IMR-90 (cell line): ENCODE measurements at regions not wholly inside any gene's neighbourhood (a gene's known extent, or its start where the extent isn't known, plus 50 kb on each side); places are given as distances from the start of the nearest gene placed in this dataset.

ENCODE experiments used
- ATAC-seq: fragments of 200-7000 bp; cut with Tn5 transposase; 2 replicates; pipeline ENCODE4 v1.9.1; 2020; ENCODE audit warnings: low read depth, mild to moderate bottlenecking, moderate library complexity
- BruUV-seq: library from RNA; stranded (reverse); fragments of 400-500 nt; replicated peaks from 2 replicates; lab custom pipeline; 2021; lab: Mats Ljungman, UMichigan
- CTCF ChIA-PET: fragments of 300-600 bp; formaldehyde crosslinking; extraction: SDS; loops from one replicate; lab custom pipeline; 2021; ENCODE audit warnings: antibody characterized with exemption; lab: Yijun Ruan, JAX
- POLR2A ChIA-PET: fragments of 300-600 bp; sonication (Branson Sonifier 250); formaldehyde crosslinking; loops from one replicate; lab custom pipeline; 2022; ENCODE audit warnings: antibody characterized with exemption; ENCODE audit not compliant: unreplicated experiment; lab: Charles Lee
- DNase-seq: peaks from one replicate; pipeline ENCODE4 v3.0.0; 2013
- H2AFZ ChIP-seq: replicated peaks from 2 replicates; pipeline ENCODE3; 2013; ENCODE audit warnings: low read length, mild to moderate bottlenecking; ENCODE audit not compliant: poor library complexity
- H2AK5ac ChIP-seq: 2 replicates; pipeline ENCODE4 v1.6.1; 2013; ENCODE audit warnings: low read depth, low read length, inconsistent platforms
- H2AK9ac ChIP-seq: replicated peaks from 2 replicates; pipeline ENCODE3; 2013; ENCODE audit warnings: mild to moderate bottlenecking, low read depth, low read length, moderate library complexity; ENCODE audit not compliant: poor library complexity
- H2BK120ac ChIP-seq: 2 replicates; pipeline ENCODE4 v1.6.1; 2013; ENCODE audit warnings: low read depth, low read length, inconsistent platforms
- H2BK15ac ChIP-seq: 3 replicates; pipeline ENCODE4 v1.6.1; 2013; ENCODE audit warnings: low read depth, low read length, inconsistent platforms
- H2BK20ac ChIP-seq: 2 replicates; pipeline ENCODE4 v1.6.1; 2013; ENCODE audit warnings: low read depth, mild to moderate bottlenecking, inconsistent platforms, low read length, moderate library complexity
- H2BK5ac ChIP-seq: 2 replicates; pipeline ENCODE4 v1.6.1; 2013; ENCODE audit warnings: mild to moderate bottlenecking, low read depth, low read length, inconsistent platforms; ENCODE audit not compliant: poor library complexity, severe bottlenecking
- H3K14ac ChIP-seq: replicated peaks from 2 replicates; pipeline ENCODE4 v1.6.1; 2013; ENCODE audit warnings: low read depth, low read length, inconsistent platforms
- H3K18ac ChIP-seq: 2 replicates; pipeline ENCODE4 v1.6.1; 2013; ENCODE audit warnings: low read depth, low read length, control low read depth
- H3K23ac ChIP-seq: 2 replicates; pipeline ENCODE4 v1.6.1; 2013; ENCODE audit warnings: low read depth, low read length, inconsistent platforms
- H3K27ac ChIP-seq: 2 replicates; pipeline ENCODE4 v1.5.1; 2013; ENCODE audit warnings: mild to moderate bottlenecking, control low read depth, low read length; ENCODE audit not compliant: insufficient read depth
- H3K27me3 ChIP-seq: 2 replicates; pipeline ENCODE4 v1.6.1; 2013; ENCODE audit warnings: low read length; ENCODE audit not compliant: control insufficient read depth, insufficient read depth
- H3K36me3 ChIP-seq: 2 replicates; pipeline ENCODE4 v1.6.1; 2013; ENCODE audit warnings: low read length, mixed read lengths; ENCODE audit not compliant: control insufficient read depth, insufficient read depth
- H3K4ac ChIP-seq: 2 replicates; pipeline ENCODE4 v1.6.1; 2013; ENCODE audit warnings: low read depth, low read length, inconsistent platforms
- H3K4me1 ChIP-seq: 2 replicates; pipeline ENCODE4 v1.6.1; 2013; ENCODE audit warnings: low read length, mixed read lengths; ENCODE audit not compliant: control insufficient read depth, insufficient read depth
- H3K4me2 ChIP-seq: 2 replicates; pipeline ENCODE4 v1.6.1; 2013; ENCODE audit warnings: low read depth, mild to moderate bottlenecking, control low read depth, low read length, moderate library complexity
- H3K4me3 ChIP-seq: 2 replicates; pipeline ENCODE4 v1.5.1; 2013; ENCODE audit warnings: low read depth, mild to moderate bottlenecking, control low read depth, low read length, moderate library complexity; ENCODE audit not compliant: insufficient read depth
- H3K56ac ChIP-seq: 2 replicates; pipeline ENCODE4 v1.6.1; 2013; ENCODE audit warnings: low read length, inconsistent platforms; ENCODE audit not compliant: insufficient read depth; ENCODE audit errors: extremely low read depth
- H3K79me1 ChIP-seq, 2 experiments: 2 replicates each; pipeline ENCODE4 v1.6.1; 2013; ENCODE audit warnings: low read length in 2 of 2, inconsistent platforms in 1 of 2, low read depth in 1 of 2
- H3K9ac ChIP-seq: 2 replicates; pipeline ENCODE4 v1.6.1; 2013; ENCODE audit warnings: low read depth, low read length, control low read depth
- H3K9me1 ChIP-seq: 2 replicates; pipeline ENCODE4 v1.6.1; 2013; ENCODE audit warnings: low read length, inconsistent platforms; ENCODE audit not compliant: insufficient read depth
- H3K9me3 ChIP-seq: 2 replicates; pipeline ENCODE4 v1.6.1; 2013; ENCODE audit warnings: low read length; ENCODE audit not compliant: control insufficient read depth, insufficient read depth
- H4K20me1 ChIP-seq: 2 replicates; pipeline ENCODE4 v1.6.1; 2013; ENCODE audit warnings: low read length, inconsistent platforms; ENCODE audit not compliant: insufficient read depth
- H4K5ac ChIP-seq: 2 replicates; pipeline ENCODE4 v1.6.1; 2013; ENCODE audit warnings: mild to moderate bottlenecking, low read depth, low read length, control low read depth
- H4K8ac ChIP-seq, 2 experiments: 2 replicates each; pipeline ENCODE4 v1.6.1; 2013; ENCODE audit warnings: low read depth in 2 of 2, low read length in 2 of 2, control low read depth in 1 of 2, inconsistent platforms in 1 of 2
- H4K91ac ChIP-seq: 2 replicates; pipeline ENCODE4 v1.6.1; 2013; ENCODE audit warnings: low read depth, low read length, inconsistent platforms; ENCODE audit not compliant: insufficient read depth
- FOS ChIP-seq: fragments of 150-350 bp; IDR thresholded peaks from 2 replicates; pipeline ENCODE4 v1.6.1; 2016; ENCODE audit warnings: low read depth, low read length
- MAZ ChIP-seq: IDR thresholded peaks from 2 replicates; pipeline ENCODE4 v1.6.1; 2012; ENCODE audit warnings: low read depth, mild to moderate bottlenecking, low read length, improper control_type of control experiment, moderate library complexity, borderline replicate concordance
- NFE2L2 ChIP-seq: fragments of 150-350 bp; IDR thresholded peaks from 2 replicates; pipeline ENCODE4 v1.6.1; 2016; ENCODE audit warnings: low read depth, mild to moderate bottlenecking, low read length
- RAD21 ChIP-seq: IDR thresholded peaks from 2 replicates; pipeline ENCODE4 v1.6.1; 2012; ENCODE audit warnings: low read length, improper control_type of control experiment
- SMC3 ChIP-seq: fragments of 150-350 bp; IDR thresholded peaks from 2 replicates; pipeline ENCODE4 v1.6.1; 2016; ENCODE audit warnings: low read depth, mild to moderate bottlenecking, antibody characterized with exemption, low read length, moderate library complexity
- WGBS, 2 experiments: methylation state at CpG; one replicate each; pipeline versions ENCODE4 v1.1.5 to v1.1.7; 2013; ENCODE audit warnings: missing lambda C conversion rate in 2 of 2; ENCODE audit not compliant: insufficient read length in 1 of 2; ENCODE audit errors: extremely low coverage in 2 of 2; 5-methylcytosine and 5-hydroxymethylcytosine counted together
- dilution Hi-C: fragments of 300-500 bp; cut with HindIII; formaldehyde crosslinking; loops from one replicate; pipeline ENCODE4 v1.14.3; 2018; ENCODE audit warnings: low sequenced_read_pairs; ENCODE audit not compliant: unreplicated experiment
- in situ Hi-C: fragments of 300-500 bp; cut with MboI; formaldehyde crosslinking; loops from 3 replicates; pipeline ENCODE4 v1.14.3; 2019; ENCODE audit warnings: low sequenced_read_pairs, inconsistent platforms, mixed read lengths
- intact Hi-C: fragments of 100-400 bp; cut with micrococcal nuclease; formaldehyde crosslinking; loops from 2 replicates; pipeline ENCODE4 v1.10.0; 2022

DNA sequence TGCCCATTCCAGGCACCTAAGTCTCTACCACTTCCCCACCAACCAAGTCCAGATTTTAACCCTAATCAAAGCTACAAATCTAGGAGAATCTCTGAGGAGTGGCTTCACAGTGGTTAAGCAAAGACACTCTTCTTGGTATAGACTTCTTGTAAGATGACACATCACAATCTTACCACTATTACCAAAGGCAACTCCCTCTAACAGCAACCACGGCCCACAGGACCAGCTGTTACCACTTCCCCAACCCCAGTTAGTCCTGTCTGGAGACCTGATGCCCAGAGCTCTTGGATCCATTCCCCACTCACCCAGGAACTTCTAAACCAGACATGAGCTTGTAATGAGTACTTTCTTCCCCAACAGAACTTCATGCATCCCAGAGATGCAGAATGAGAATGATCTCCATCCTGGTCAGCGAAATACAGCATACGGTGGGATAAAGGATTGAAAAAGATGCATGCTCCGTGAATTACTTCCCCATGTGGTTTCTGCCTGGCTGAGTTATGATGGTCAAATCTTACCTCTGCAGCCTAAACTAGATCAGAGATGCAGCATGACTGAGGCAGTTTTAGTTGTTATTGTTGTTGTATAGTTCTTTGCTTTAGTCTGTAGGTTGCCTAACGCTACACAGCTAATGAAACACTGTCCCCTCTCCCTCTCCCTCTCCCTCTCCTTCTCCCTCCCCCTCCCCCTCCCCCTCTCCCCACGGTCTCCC lies 87.7 kb upstream of the FOXN3 start:
- no CpG with 5 or more reads among the region's 6 CpGs for WGBS, 2 experiments
- Histone ChIP-seq H3K4ac (peak overlapping the region; percentile 75), H2AK5ac (peak overlapping the region; percentile 59), H3K9me1 (peaks cover 31% of the 10 kb centered on the region), H3K36me3 (peaks cover 6% of the 10 kb centered on the region; the same call in 1 of the 2 replicates), H2BK5ac (peak overlapping the region; percentile 55), H3K9me3 (no peaks in the 10 kb centered on the region), H2BK15ac (peak overlapping the region; percentile 57; the same call in 2 of the 3 replicates), H2AFZ (no peak overlapping the region), H3K56ac (no peak overlapping the region), H3K27ac (peak overlapping the region; percentile 10), H3K4me3 (no peak overlapping the region), H3K79me1 (peaks cover 17 to 53% of the 10 kb centered on the region in 2 experiments), H2BK120ac (peak overlapping the region; percentile 56), H3K4me2 (peak overlapping the region; percentile 52; the same call in 1 of the 2 replicates), H4K20me1 (peaks cover 7% of the 10 kb centered on the region), H4K8ac (peak overlapping the region in 1 of 2 experiments; percentile 46; a peak in 2 of 4 replicates), H3K18ac (peak overlapping the region; percentile 71; the same call in 1 of the 2 replicates), H3K9ac (no peak overlapping the region), H2AK9ac (no peak overlapping the region), H3K4me1 (peaks cover 29% of the 10 kb centered on the region), H4K5ac (peak overlapping the region; percentile 47; the same call in 1 of the 2 replicates), H3K14ac (peak overlapping the region; percentile 77), H3K27me3 (no peaks in the 10 kb centered on the region), H3K23ac (peak overlapping the region; percentile 17), H2BK20ac (peak overlapping the region; percentile 56; the same call in 1 of the 2 replicates), H4K91ac (peak overlapping the region; percentile 56)
- ChIA-PET POLR2A (no interaction called here), CTCF (no interaction called here)
- TF ChIP-seq RAD21 (peak; percentile 23), SMC3 (peak; percentile 1; the same call in 1 of the 2 replicates), NFE2L2 (peak; percentile 29; the same call in 1 of the 2 replicates), FOS (no peak), MAZ (no peak)
- intact Hi-C loops = no loop called here
- peak; percentile 84 for DNase-seq
- in situ Hi-C loops = no loop called here
- peak; percentile 66 for ATAC-seq
- no TSS peak for BruUV-seq
- dilution Hi-C loops = no loop called here
